Parathyroid adenoma (tissue), 2 donors: ENCODE measurements at regions not wholly inside any gene's neighbourhood (a gene's known extent, or its start where the extent isn't known, plus 50 kb on each side); places are given as distances from the start of the nearest gene placed in this dataset.

ENCODE experiments used
- H2AFZ ChIP-seq: fragments of 300-600 bp; sonication (generic); one replicate; pipeline ENCODE4 v1.7.0; 2017; ENCODE audit warnings: antibody characterized with exemption, mild to moderate bottlenecking
- H3K27ac ChIP-seq: fragments of 300-600 bp; sonication (generic); one replicate; pipeline ENCODE4 v1.7.0; 2017
- H3K27me3 ChIP-seq: fragments of 300-600 bp; sonication (generic); one replicate; pipeline ENCODE4 v1.7.0; 2017; ENCODE audit warnings: low read length; ENCODE audit not compliant: control insufficient read depth, insufficient read depth
- H3K36me3 ChIP-seq: fragments of 300-600 bp; sonication (generic); one replicate; pipeline ENCODE4 v1.7.0; 2017; ENCODE audit warnings: low read length; ENCODE audit not compliant: control insufficient read depth, insufficient read depth
- H3K4me1 ChIP-seq: fragments of 300-600 bp; sonication (generic); one replicate; pipeline ENCODE4 v1.7.0; 2017; ENCODE audit warnings: control low read depth
- H3K4me2 ChIP-seq: fragments of 300-600 bp; sonication (generic); one replicate; pipeline ENCODE4 v1.7.0; 2017; ENCODE audit warnings: low read length
- H3K4me3 ChIP-seq: fragments of 300-600 bp; sonication (generic); one replicate; pipeline ENCODE4 v1.7.0; 2017; ENCODE audit warnings: low read depth, low read length
- H3K79me2 ChIP-seq: fragments of 300-600 bp; sonication (generic); one replicate; pipeline ENCODE4 v1.7.0; 2017; ENCODE audit warnings: control low read depth
- H3K9ac ChIP-seq: fragments of 300-600 bp; sonication (generic); one replicate; pipeline ENCODE4 v1.7.0; 2017; ENCODE audit warnings: mild to moderate bottlenecking
- H3K9me3 ChIP-seq: fragments of 300-600 bp; sonication (generic); one replicate; pipeline ENCODE4 v1.7.0; 2017; ENCODE audit warnings: low read length; ENCODE audit not compliant: control insufficient read depth
- TF ChIP-seq, protein P1 (sequence below): fragments of 300-600 bp; sonication (generic); IDR thresholded peaks from one replicate; pipeline ENCODE4 v1.7.0; 2017; ENCODE audit warnings: antibody characterized with exemption, mild to moderate bottlenecking
- donor health status: primary hyperparathyroidism.

DNA sequence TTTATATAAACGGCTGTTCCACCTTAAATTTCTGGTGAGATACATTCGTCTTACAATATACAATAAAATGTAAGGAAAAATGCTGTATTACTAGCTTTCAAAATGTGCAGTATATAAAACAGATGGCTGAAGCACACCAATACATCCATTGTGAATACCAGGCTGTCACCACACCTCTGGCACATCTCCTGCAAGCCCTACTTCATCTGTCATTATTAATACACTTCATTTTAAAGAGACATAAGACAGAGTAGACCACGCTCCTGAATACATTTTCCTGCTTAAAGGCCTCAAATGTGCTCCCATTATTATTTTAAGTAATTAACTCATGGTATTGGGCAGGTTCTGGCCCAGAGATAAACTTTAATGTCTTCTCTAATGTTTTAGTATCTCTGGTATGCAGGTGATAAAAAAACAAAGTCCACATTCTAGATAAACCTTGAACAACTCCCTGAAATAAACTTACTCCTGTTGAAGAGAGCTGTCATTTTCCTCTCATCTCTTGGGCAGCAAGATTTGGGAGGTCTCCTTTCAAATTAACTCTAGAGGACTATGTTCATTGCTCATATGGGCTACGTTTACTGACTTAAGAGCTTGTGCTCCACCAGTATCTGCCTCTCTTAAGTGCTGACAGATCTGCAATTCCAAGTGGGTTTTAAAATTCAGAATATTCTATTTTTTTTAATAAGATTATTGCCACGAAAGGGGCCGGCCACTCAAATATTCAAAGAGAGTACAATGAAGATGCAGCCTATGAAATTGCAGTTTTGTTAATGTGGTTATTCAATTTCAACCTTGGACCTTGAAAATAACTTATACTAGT is 396.5 kb upstream of the SEMA3D start:
- Histone ChIP-seq H3K27ac (no peak overlapping the region), H3K36me3 (no peaks in the 10 kb centered on the region), H3K27me3 (no peaks in the 10 kb centered on the region), H2AFZ (no peak overlapping the region), H3K4me1 (no peaks in the 10 kb centered on the region), H3K4me2 (no peak overlapping the region), H3K9me3 (no peaks in the 10 kb centered on the region), H3K9ac (no peak overlapping the region), H3K4me3 (no peak overlapping the region), H3K79me2 (no peaks in the 10 kb centered on the region)
- TF ChIP-seq, protein P1, sequence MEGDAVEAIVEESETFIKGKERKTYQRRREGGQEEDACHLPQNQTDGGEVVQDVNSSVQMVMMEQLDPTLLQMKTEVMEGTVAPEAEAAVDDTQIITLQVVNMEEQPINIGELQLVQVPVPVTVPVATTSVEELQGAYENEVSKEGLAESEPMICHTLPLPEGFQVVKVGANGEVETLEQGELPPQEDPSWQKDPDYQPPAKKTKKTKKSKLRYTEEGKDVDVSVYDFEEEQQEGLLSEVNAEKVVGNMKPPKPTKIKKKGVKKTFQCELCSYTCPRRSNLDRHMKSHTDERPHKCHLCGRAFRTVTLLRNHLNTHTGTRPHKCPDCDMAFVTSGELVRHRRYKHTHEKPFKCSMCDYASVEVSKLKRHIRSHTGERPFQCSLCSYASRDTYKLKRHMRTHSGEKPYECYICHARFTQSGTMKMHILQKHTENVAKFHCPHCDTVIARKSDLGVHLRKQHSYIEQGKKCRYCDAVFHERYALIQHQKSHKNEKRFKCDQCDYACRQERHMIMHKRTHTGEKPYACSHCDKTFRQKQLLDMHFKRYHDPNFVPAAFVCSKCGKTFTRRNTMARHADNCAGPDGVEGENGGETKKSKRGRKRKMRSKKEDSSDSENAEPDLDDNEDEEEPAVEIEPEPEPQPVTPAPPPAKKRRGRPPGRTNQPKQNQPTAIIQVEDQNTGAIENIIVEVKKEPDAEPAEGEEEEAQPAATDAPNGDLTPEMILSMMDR: no peak

DNA sequence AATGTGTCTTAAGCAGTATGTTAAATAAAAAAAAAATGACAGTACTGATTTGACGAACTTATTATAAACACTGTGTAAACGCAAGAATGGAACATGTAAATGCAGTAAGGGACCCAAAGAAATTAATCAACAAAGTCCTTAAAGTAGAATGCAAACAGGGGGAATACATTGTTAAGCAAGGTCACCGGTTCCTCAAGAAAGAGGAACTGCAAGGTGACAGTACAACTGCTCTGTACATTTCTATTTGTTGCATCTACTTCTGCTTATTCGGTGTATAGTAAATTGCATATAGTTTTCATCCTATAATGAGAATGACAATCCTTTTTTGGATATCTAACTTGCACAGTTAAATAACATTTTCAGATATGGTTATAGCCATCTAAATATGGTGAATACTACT is 387.0 kb upstream of the SEMA3D start:
- Histone ChIP-seq H3K79me2 (no peaks in the 10 kb centered on the region), H3K9ac (no peak overlapping the region)

DNA sequence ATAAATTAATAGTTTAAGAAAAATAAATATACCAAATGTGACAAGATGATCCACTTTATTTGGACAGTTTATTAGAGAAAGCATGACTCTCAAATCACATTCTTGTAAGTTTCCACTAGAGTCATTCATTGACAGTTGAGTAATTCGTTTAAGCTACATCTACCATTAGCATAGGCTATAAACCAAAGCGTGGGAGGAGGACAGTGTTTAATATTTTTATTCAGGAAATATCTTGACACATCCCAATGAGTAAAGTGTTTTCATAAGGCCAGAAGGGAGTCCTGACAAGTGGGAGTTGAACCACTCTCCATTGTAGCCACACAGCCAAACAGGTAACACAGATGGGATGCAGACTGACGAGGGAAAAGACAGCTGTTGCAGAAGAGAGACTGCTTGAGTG is 386.5 kb upstream of the SEMA3D start:
- Histone ChIP-seq H3K27me3 (no peaks in the 10 kb centered on the region), H3K4me1 (no peaks in the 10 kb centered on the region), H3K4me2 (no peak overlapping the region), H3K9me3 (no peaks in the 10 kb centered on the region), H3K79me2 (no peaks in the 10 kb centered on the region), H3K4me3 (no peak overlapping the region), H3K27ac (no peak overlapping the region), H2AFZ (no peak overlapping the region), H3K36me3 (no peaks in the 10 kb centered on the region), H3K9ac (no peak overlapping the region)
- TF ChIP-seq, protein P1: no peak

More for the DNA sequence above, 387.0 kb upstream of the SEMA3D start:
- Histone ChIP-seq H2AFZ (no peak overlapping the region), H3K4me2 (no peak overlapping the region), H3K36me3 (no peaks in the 10 kb centered on the region), H3K4me1 (no peaks in the 10 kb centered on the region), H3K9me3 (no peaks in the 10 kb centered on the region), H3K27me3 (no peaks in the 10 kb centered on the region), H3K27ac (no peak overlapping the region), H3K4me3 (no peak overlapping the region)
- TF ChIP-seq, protein P1: no peak

DNA sequence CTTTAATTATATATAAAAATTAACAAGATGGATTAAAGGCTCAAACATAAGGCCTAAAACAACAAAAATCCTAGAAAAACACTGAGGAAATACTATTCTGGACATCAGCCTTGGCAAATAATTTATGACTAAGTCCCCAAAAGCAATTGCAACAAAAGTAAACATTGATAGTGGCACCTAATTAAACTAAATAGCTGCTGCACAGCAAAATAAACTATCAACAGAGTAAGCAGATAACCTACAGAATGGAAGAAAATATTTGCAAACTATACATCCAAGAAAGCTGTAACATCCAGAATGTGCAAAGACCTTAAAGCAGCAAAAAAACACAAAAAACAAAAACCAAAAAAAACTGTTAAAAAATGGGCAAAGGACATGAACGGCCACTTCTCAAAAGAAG is 384.0 kb upstream of the SEMA3D start:
- no peak overlapping the region for H3K4me2 ChIP-seq
- no peaks in the 10 kb centered on the region for H3K36me3 ChIP-seq
- H2AFZ ChIP-seq: no peak overlapping the region
- no peak overlapping the region for H3K9ac ChIP-seq
- H3K4me3 ChIP-seq: no peak overlapping the region
- no peaks in the 10 kb centered on the region for H3K79me2 ChIP-seq
- no peak overlapping the region for H3K27ac ChIP-seq
- H3K27me3 ChIP-seq: no peaks in the 10 kb centered on the region
- TF ChIP-seq, protein P1: no peak
- no peaks in the 10 kb centered on the region for H3K4me1 ChIP-seq
- no peaks in the 10 kb centered on the region for H3K9me3 ChIP-seq

DNA sequence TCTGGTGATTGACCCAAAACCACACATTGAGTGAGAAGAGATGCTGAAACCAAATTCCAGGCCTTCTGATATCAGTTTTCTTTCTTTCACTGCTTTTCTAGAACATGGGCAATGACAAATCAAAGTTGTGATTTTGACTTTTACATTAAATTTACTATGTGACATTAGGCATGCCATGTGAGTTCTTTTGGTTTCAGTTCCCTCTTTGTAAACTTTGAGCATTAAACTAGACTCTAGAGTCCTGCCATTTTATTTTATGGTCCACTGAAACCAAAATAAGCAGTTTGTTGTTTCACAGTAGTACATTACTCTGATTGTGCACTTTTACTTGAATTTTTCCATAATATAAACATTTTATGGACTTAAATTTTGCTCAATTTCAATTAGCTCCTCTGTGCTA is 381.1 kb upstream of the SEMA3D start:
- Histone ChIP-seq H3K27ac (no peak overlapping the region), H3K36me3 (no peaks in the 10 kb centered on the region), H2AFZ (no peak overlapping the region), H3K9ac (no peak overlapping the region), H3K4me3 (no peak overlapping the region), H3K9me3 (no peaks in the 10 kb centered on the region), H3K4me1 (no peaks in the 10 kb centered on the region), H3K79me2 (no peaks in the 10 kb centered on the region), H3K27me3 (no peaks in the 10 kb centered on the region), H3K4me2 (no peak overlapping the region)
- TF ChIP-seq, protein P1: no peak
